K562 (cell line): ENCODE measurements at regions not wholly inside any gene's neighbourhood (a gene's known extent, or its start where the extent isn't known, plus 50 kb on each side); places are given as distances from the start of the nearest gene placed in this dataset.

Source experiments
- ATAC-seq: fragments of 200-7000 bp; cut with Tn5 transposase; 3 replicates; pipeline ENCODE4 v1.9.1; 2020; ENCODE audit warnings: moderate library complexity
- BruUV-seq: library from RNA; stranded (reverse); fragments of 400-500 nt; replicated peaks from 2 replicates; lab custom pipeline; 2021; lab: Mats Ljungman, UMichigan
- CTCF ChIA-PET: fragments of 300-600 bp; formaldehyde crosslinking; extraction: SDS; loops from one replicate; lab custom pipeline; 2021; ENCODE audit warnings: low intra/inter-chr PET ratio; lab: Yijun Ruan, JAX
- POLR2A ChIA-PET: fragments of 300-600, 350-650 bp; sonication (Branson Sonifier 250); formaldehyde crosslinking; extraction: SDS; loops from one replicate; lab custom pipeline; 2021; ENCODE audit warnings: antibody characterized with exemption, inconsistent platforms; lab: Yijun Ruan, JAX
- DNase-seq, 4 experiments: peaks; one replicate each; pipeline versions ENCODE4 v3.0.0 to v3.0.0-alpha.2; 2011 to 2018; ENCODE audit warnings: low spot score in 3 of 4, mixed read lengths in 3 of 4; ENCODE audit errors: extremely low read depth in 1 of 4
- FAIRE-seq: peaks from 2 replicates; lab custom pipeline; 2011; peaks lifted over from hg19 to GRCh38; lab: Jason Lieb, UNC
- H2AFZ ChIP-seq: 2 replicates; pipeline ENCODE4 v1.6.0; 2011; ENCODE audit warnings: low read depth, low read length, control low read depth, inconsistent platforms
- H3K27ac ChIP-seq: fragments of 200-600 bp; 3 replicates; pipeline ENCODE4 v1.8.0; 2011; ENCODE audit warnings: low read depth, mild to moderate bottlenecking, control low read depth, inconsistent platforms, low read length, moderate library complexity, mixed read lengths; ENCODE audit errors: extremely low read depth
- H3K27me3 ChIP-seq, 2 experiments: fragments of 300-600 bp in 1 of 2; 2 replicates in 1 of 2; 3 replicates in 1 of 2; pipeline versions ENCODE4 v1.6.0 to v1.8.0; 2011; ENCODE audit warnings: inconsistent platforms in 2 of 2, low read length in 2 of 2, mild to moderate bottlenecking in 1 of 2, mixed read lengths in 1 of 2, moderate library complexity in 1 of 2; ENCODE audit not compliant: control insufficient read depth in 2 of 2, insufficient read depth in 2 of 2
- H3K36me3 ChIP-seq: fragments of 300-600 bp; 3 replicates; pipeline ENCODE4 v1.8.0; 2011; ENCODE audit warnings: mild to moderate bottlenecking, low read length, inconsistent platforms; ENCODE audit not compliant: control insufficient read depth, insufficient read depth
- H3K4me1 ChIP-seq, 2 experiments: fragments of 200-600 bp in 1 of 2; replicated peaks in 1 of 2; 2 replicates in 1 of 2; 3 replicates in 1 of 2; pipeline versions ENCODE4 v1.5.1 to v1.8.0; 2011; ENCODE audit warnings: inconsistent platforms in 2 of 2, low read length in 2 of 2, mild to moderate bottlenecking in 1 of 2, mixed read lengths in 1 of 2, moderate library complexity in 1 of 2; ENCODE audit not compliant: control insufficient read depth in 2 of 2, insufficient read depth in 2 of 2
- H3K4me2 ChIP-seq: 2 replicates; pipeline ENCODE4 v1.6.1; 2011; ENCODE audit warnings: low read length, control low read depth, inconsistent platforms, mixed read lengths; ENCODE audit not compliant: insufficient read depth
- H3K4me3 ChIP-seq: fragments of 200-600 bp; sonication (generic), shearing (Covaris generic); 2 replicates; pipeline ENCODE4 v1.5.1; 2016; ENCODE audit warnings: control low read depth, inconsistent platforms
- H3K79me2 ChIP-seq: fragments of 200-600 bp; 3 replicates; pipeline ENCODE4 v1.8.0; 2011; ENCODE audit warnings: low read length, inconsistent platforms; ENCODE audit not compliant: control insufficient read depth, insufficient read depth
- H3K9ac ChIP-seq, 2 experiments: 2 replicates each; pipeline versions ENCODE4 v1.6.0 to v1.6.1; 2011; ENCODE audit warnings: low read depth in 2 of 2, low read length in 2 of 2, control low read depth in 1 of 2, inconsistent platforms in 1 of 2, mild to moderate bottlenecking in 1 of 2, mixed read lengths in 1 of 2; ENCODE audit not compliant: insufficient read depth in 1 of 2
- H3K9me1 ChIP-seq: one replicate; pipeline ENCODE4 v1.6.0; 2011; ENCODE audit warnings: inconsistent platforms, mild to moderate bottlenecking, low read length, moderate library complexity; ENCODE audit not compliant: control insufficient read depth, insufficient read depth
- H3K9me3 ChIP-seq: replicated peaks from 2 replicates; pipeline ENCODE4 v1.5.1; 2011; ENCODE audit warnings: low read depth, low read length, inconsistent platforms; ENCODE audit not compliant: control insufficient read depth, insufficient read depth
- H4K20me1 ChIP-seq: replicated peaks from 2 replicates; pipeline ENCODE4 v1.6.1; 2011; ENCODE audit warnings: low read length, inconsistent platforms, mixed read lengths; ENCODE audit not compliant: control insufficient read depth, insufficient read depth
- BDP1 ChIP-seq: IDR thresholded peaks from 3 replicates; pipeline ENCODE4 v1.6.1; 2011; ENCODE audit not compliant: insufficient read length, insufficient read depth
- PCBP1 ChIP-seq: fragments of 200-400 bp; formaldehyde crosslinking; IDR thresholded peaks from 2 replicates; pipeline ENCODE4 v1.6.1; 2018; ENCODE audit warnings: mild to moderate bottlenecking, low read depth, low read length; ENCODE audit not compliant: poor library complexity, severe bottlenecking
- PRPF4 ChIP-seq: fragments of 200-400 bp; formaldehyde crosslinking; IDR thresholded peaks from one replicate; pipeline ENCODE4 v1.6.1; 2017; ENCODE audit warnings: low read length, low read depth, mild to moderate bottlenecking; ENCODE audit not compliant: insufficient read depth, poor library complexity, severe bottlenecking
- RBFOX2 ChIP-seq: fragments of 200-400 bp; formaldehyde crosslinking; IDR thresholded peaks from 2 replicates; pipeline ENCODE4 v1.6.1; 2017; ENCODE audit warnings: low read depth, mild to moderate bottlenecking, low read length, moderate library complexity
- ZNF140 ChIP-seq: fragments of 250-450 bp; sonication (Bioruptor Pico); IDR thresholded peaks from 2 replicates; pipeline ENCODE4 v1.8.0; 2021; ENCODE audit warnings: moderate library complexity, mild to moderate bottlenecking, inconsistent platforms
- ZNF764 ChIP-seq: fragments of 250-450 bp; sonication (Bioruptor Pico); IDR thresholded peaks from 2 replicates; pipeline ENCODE4 v1.4.0; 2020; ENCODE audit warnings: low read depth, mild to moderate bottlenecking, moderate library complexity
- ZNF830 ChIP-seq: fragments of 250-450 bp; sonication (Bioruptor Pico); IDR thresholded peaks from 2 replicates; pipeline ENCODE4 v1.5.0; 2021; ENCODE audit warnings: mild to moderate bottlenecking
- WGBS: fragments of 100-300 bp; shearing (Covaris generic); methylation state at CpG from one replicate; pipeline ENCODE4 v1.1.6; 2016; ENCODE audit warnings: low coverage, mixed read lengths; ENCODE audit not compliant: insufficient coverage; ENCODE audit errors: missing lambda C conversion rate; 5-methylcytosine and 5-hydroxymethylcytosine counted together
- in situ Hi-C: fragments of 300-500 bp; cut with MboI; formaldehyde crosslinking; loops from 4 replicates; pipeline ENCODE4 v1.15.0; 2018; ENCODE audit warnings: inconsistent platforms, mixed read lengths
- intact Hi-C: fragments of 100-400 bp; cut with micrococcal nuclease; formaldehyde crosslinking; loops from 2 replicates; pipeline ENCODE4 v1.14.2; 2022
- TF ChIP-seq, protein P1 (sequence below): fragments of 250-450 bp; sonication (Bioruptor Pico); IDR thresholded peaks from 2 replicates; pipeline ENCODE4 v1.8.0; 2021; ENCODE audit warnings: borderline replicate concordance, mild to moderate bottlenecking, moderate library complexity; ENCODE audit not compliant: poor library complexity, severe bottlenecking
- TF ChIP-seq, protein P2 (sequence below), 2 experiments: fragments of 250-450 bp in 1 of 2; fragments of 450-650 bp in 1 of 2; sonication (Bioruptor Pico) in 1 of 2; IDR thresholded peaks; 2 replicates each; pipeline versions ENCODE4 v1.6.1 to v1.8.0; 2016 to 2021; ENCODE audit warnings: mild to moderate bottlenecking in 2 of 2, moderate library complexity in 2 of 2, missing compliant biosample characterization in 1 of 2, missing genetic modification characterization in 1 of 2

DNA sequence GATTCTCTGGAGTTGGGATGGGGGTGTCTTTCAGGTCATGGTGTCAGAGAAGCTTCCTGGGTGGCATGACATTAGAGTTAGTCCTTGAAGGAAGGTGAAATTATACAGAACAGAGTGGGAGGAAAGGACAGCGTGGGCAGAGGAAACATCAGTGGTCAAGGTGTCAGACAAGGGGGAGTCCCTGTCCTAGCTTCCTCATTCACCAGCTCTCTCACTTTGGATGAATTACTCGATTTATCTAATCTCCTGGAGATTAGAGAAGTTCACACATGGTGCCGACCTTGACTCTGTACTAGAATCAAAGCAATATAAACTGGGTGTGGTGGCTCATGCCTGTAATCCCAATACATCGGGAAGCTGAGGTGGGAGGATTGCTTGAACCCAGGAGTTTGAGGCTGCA lies 492.9 kb downstream of the VRK1 start (continued):
- no peak for TF ChIP-seq ZNF830 (CRISPR knock-in tag)

DNA sequence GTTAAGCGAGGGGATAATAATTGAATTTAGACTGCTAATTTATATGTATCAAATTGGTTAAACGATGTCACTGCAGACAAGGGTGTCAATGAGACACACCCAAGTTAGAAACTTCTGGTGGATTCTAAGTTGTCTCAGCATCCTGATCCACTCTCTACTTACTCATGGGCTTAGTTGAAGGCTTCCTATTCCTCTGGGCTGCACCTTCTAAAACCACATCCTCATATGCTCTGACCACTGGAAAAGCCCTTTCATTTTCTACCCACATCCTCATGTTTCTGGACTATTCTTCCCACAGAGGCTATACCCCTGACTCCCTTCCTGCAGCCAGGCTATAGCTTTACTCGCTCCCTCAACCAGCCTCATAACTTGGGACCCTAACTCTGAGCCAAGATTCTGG lies 493.8 kb downstream of the VRK1 start:
- no peak overlapping the region for H3K4me3 ChIP-seq
- no peaks in the 10 kb centered on the region for H4K20me1 ChIP-seq
- no peak overlapping the region for H3K4me2 ChIP-seq
- in situ Hi-C loops (loop anchor here (25.0 kb wide), 1 partner anchor 704 kb away; no protein-coding TSS in a partner anchor), intact Hi-C loops (no loop called here)
- BruUV-seq, result no TSS peak
- TF ChIP-seq, protein P1, sequence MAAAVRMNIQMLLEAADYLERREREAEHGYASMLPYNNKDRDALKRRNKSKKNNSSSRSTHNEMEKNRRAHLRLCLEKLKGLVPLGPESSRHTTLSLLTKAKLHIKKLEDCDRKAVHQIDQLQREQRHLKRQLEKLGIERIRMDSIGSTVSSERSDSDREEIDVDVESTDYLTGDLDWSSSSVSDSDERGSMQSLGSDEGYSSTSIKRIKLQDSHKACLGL (CRISPR knock-in tag), result no peak
- no peaks in the 10 kb centered on the region for H3K27me3 ChIP-seq
- FAIRE-seq (no peak), DNase-seq (no peak), ATAC-seq (no peak)
- no peaks in the 10 kb centered on the region for H3K9me1 ChIP-seq
- 0% methylated on average over 3 of the region's 3 CpGs for WGBS
- no peak overlapping the region for H3K9ac ChIP-seq
- no peaks in the 10 kb centered on the region for H3K4me1 ChIP-seq
- H3K27ac ChIP-seq, result no peak overlapping the region
- H3K9me3 ChIP-seq, result no peaks in the 10 kb centered on the region
- no peaks in the 10 kb centered on the region for H3K79me2 ChIP-seq
- H3K36me3 ChIP-seq, result no peaks in the 10 kb centered on the region
- CTCF ChIA-PET, result interaction anchor here (0.5 kb wide), 1 partner anchor 884 kb away, joined by 4 read pairs; no protein-coding TSS in a partner anchor
- POLR2A ChIA-PET, result interaction anchor here (0.6 kb wide), 1 partner anchor 157 kb away, joined by 3 read pairs; no protein-coding TSS in a partner anchor
- H2AFZ ChIP-seq, result no peak overlapping the region

DNA sequence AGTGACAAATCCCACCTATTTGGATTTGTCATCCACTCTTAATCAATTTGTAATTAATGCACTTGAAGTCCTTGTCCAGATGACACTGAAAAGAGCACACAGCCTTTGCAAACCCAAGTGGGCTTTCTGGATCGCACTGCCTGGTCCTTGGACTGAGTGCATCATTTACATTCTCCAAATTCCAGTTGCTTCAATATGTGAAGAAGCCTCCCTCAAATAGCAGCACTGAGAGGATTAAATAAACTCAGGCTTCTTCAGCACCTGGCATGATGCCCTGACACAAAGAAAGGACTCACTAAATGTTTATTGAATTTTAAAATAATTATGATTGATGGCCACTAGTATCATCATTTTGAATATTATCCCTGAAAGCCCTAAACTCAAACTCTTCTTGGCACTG lies 496.5 kb downstream of the VRK1 start:
- no peak for DNase-seq
- in situ Hi-C loops (loop anchor here (25.0 kb wide), 1 partner anchor 706 kb away; no protein-coding TSS in a partner anchor), intact Hi-C loops (no loop called here)
- TF ChIP-seq ZNF140 (CRISPR knock-in tag), result no peak
- TF ChIP-seq, protein P2, sequence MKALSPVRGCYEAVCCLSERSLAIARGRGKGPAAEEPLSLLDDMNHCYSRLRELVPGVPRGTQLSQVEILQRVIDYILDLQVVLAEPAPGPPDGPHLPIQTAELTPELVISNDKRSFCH (CRISPR knock-in tag; IDR thresholded peaks at IDR 0.05), result no peak
- TF ChIP-seq, protein P2 (tag; IDR thresholded peaks at IDR 0.05), result no peak
- no peak for TF ChIP-seq RBFOX2
- no peak for TF ChIP-seq PRPF4
- TF ChIP-seq ZNF764 (CRISPR knock-in tag), result no peak
- TF ChIP-seq BDP1, result no peak
- TF ChIP-seq PCBP1, result no peak
- FAIRE-seq, result no peak
- no peak overlapping the region for H3K4me2 ChIP-seq
- no TSS peak for BruUV-seq
- no peaks in the 10 kb centered on the region for H3K9me1 ChIP-seq
- H4K20me1 ChIP-seq, result no peaks in the 10 kb centered on the region
- no peaks in the 10 kb centered on the region for H3K4me1 ChIP-seq
- POLR2A ChIA-PET, result no interaction called here
- no peaks in the 10 kb centered on the region for H3K9me3 ChIP-seq
- no peaks in the 10 kb centered on the region for H3K27me3 ChIP-seq
- H3K4me3 ChIP-seq, result no peak overlapping the region
- H3K27ac ChIP-seq, result no peak overlapping the region
- no peak for ATAC-seq
- no CpG with 5 or more reads among the region's 1 CpG for WGBS
- CTCF ChIA-PET, result no interaction called here
- no peak overlapping the region for H2AFZ ChIP-seq
- no peak overlapping the region for H3K9ac ChIP-seq
- H3K36me3 ChIP-seq, result no peaks in the 10 kb centered on the region
- H3K79me2 ChIP-seq, result no peaks in the 10 kb centered on the region
